ENCODE measurements at regions not wholly inside any gene's neighbourhood (a gene's known extent, or its start where the extent isn't known, plus 50 kb on each side); places are given as distances from the start of the nearest gene placed in this dataset.
"Not testable (repeated sequence)": the region's sequence is repeated elsewhere in the genome, so short reads cannot be mapped to it uniquely, and the experiment has no call there.

GRCh38 chr5:85173469-85173868 is 788.8 kb upstream of the EDIL3 start:
- DNase-seq, result no peak

- DNase-seq, result no peak
Observed at GRCh38 chr5:85182344-85182743, 797.7 kb upstream of the EDIL3 start.

GRCh38 chr5:85204289-85204688 is 819.6 kb upstream of the EDIL3 start:
- no peak for DNase-seq

- DNase-seq, result no peak
Observed at GRCh38 chr5:85205430-85205829, 820.8 kb upstream of the EDIL3 start.

- no peak for DNase-seq
Observed at GRCh38 chr5:85225388-85225787, 840.7 kb upstream of the EDIL3 start.

GRCh38 chr5:85249204-85249603 is 864.5 kb upstream of the EDIL3 start:
- no peak for DNase-seq

GRCh38 chr5:85263125-85263524 is 878.4 kb upstream of the EDIL3 start:
- no peak for DNase-seq

- no peak for DNase-seq
Observed at GRCh38 chr5:85266692-85267091, 882.0 kb upstream of the EDIL3 start.

- DNase-seq, result no peak
Observed at GRCh38 chr5:85268194-85268593, 883.5 kb upstream of the EDIL3 start.

GRCh38 chr5:85278193-85278592 is 893.5 kb upstream of the EDIL3 start:
- DNase-seq, result no peak

GRCh38 chr5:85288914-85289313 is 904.2 kb upstream of the EDIL3 start:
- no peak for DNase-seq

GRCh38 chr5:85293145-85293785 is 908.6 kb upstream of the EDIL3 start:
- DNase-seq, result no peak

GRCh38 chr5:85304524-85304923 is 919.8 kb upstream of the EDIL3 start:
- DNase-seq, result no peak

- DNase-seq, result no peak
Observed at GRCh38 chr5:85305766-85306165, 921.1 kb upstream of the EDIL3 start.

- no peak for DNase-seq
Observed at GRCh38 chr5:85311536-85311935, 926.9 kb upstream of the EDIL3 start.

- DNase-seq, result no peak
Observed at GRCh38 chr5:85320495-85320894, 935.8 kb upstream of the EDIL3 start.

- no peak for DNase-seq
Observed at GRCh38 chr5:85333276-85333675, 948.6 kb upstream of the EDIL3 start.

GRCh38 chr5:85337435-85337834 is 952.8 kb upstream of the EDIL3 start:
- DNase-seq, result no peak

GRCh38 chr5:85340790-85341189 is 956.1 kb upstream of the EDIL3 start:
- DNase-seq, result no peak

- DNase-seq, result no peak
Observed at GRCh38 chr5:85345818-85346217, 961.1 kb upstream of the EDIL3 start.

- DNase-seq, result no peak
Observed at GRCh38 chr5:85357309-85357708, 972.6 kb upstream of the EDIL3 start.

- DNase-seq, result no peak
Observed at GRCh38 chr5:85375525-85375924, 990.8 kb upstream of the EDIL3 start.

- DNase-seq, result no peak
Observed at GRCh38 chr5:85388770-85389169, 1004.1 kb upstream of the EDIL3 start.

- not testable (repeated sequence) for DNase-seq
Observed at GRCh38 chr5:85392309-85392708, 1007.6 kb upstream of the EDIL3 start.

GRCh38 chr5:85395526-85395925 is 1010.8 kb upstream of the EDIL3 start:
- no peak for DNase-seq

- DNase-seq, result no peak
Observed at GRCh38 chr5:85397451-85397850, 1012.8 kb upstream of the EDIL3 start.
